Endothelial cell of hepatic sinusoid (primary cell): ENCODE measurements at regions not wholly inside any gene's neighbourhood (a gene's known extent, or its start where the extent isn't known, plus 50 kb on each side); places are given as distances from the start of the nearest gene placed in this dataset.

Experiments used
- in situ Hi-C: cut with HindIII; loops from 2 replicates; pipeline ENCODE4 v1.10.0; 2017; ENCODE audit warnings: low sequenced_read_pairs

DNA sequence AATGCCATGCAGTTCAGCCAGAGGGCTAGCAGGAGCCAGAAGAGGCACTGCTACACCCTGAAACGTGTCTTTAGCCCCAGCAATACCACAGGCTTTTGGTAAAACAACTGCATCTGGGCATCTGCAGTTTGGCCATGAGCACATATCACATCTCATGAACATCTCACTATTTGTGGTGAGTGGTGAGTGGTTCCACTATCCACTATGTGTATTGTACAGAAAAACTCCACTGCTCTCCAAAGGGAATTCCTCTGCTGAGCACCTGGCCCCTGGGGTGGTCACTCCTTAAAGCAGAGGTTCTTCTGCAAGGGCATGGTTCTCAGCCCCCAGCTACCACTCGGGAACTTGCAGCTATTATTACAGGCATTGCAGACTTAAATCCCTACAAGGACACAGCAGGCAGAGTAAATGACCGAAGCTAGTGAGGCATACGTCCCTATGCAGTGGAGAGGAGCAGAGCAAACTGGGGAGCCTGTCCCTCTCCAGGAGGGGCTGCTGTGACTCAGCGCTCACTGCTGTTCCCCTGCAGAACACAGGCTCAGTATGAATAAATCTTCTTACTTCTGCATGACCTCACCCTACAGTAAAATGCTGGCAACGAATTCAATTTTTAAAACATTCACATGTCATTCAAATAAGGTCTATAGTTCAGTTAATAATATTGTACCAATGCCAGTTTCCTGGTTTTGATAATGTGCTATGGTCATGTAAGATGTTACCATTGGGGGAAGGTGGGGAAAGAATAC lies 332.4 kb upstream of the ZNF507 start:
- in situ Hi-C loops: no loop called here

DNA sequence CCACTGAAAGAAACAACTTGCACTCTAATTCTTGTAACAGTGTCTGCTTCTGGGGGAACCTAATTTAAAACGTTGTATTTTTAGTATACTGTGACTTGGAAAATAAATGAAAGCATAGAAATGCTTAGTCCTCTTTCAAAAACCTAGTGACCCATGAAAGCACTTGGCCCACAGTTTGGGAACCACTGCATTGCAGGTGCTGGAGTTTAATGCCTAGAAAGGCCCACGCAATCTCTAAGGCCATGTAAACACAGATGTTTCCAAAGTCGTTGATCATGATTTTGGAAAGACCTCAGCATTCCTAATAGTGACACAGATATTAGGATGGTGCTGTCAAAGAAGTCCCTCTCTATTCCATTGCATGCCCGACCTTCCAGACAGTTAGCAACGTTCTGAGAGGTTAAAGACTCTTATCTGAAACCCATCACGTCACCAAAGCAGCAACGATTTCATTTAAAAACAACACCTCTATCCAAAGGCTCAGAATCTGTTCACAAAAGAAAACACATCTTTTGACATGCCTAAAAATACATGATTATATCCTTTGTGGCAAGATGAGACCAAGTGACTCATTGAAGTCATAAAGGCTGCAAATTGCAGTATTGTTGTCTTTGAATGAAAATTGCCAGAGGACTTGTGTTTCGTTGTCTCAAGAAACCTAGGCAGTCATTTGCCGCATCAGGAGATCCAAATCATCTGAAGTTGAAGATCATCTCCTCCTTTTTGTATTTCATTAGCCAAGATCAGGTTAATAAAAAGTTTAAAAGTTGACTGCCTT lies 328.0 kb upstream of the ZNF507 start:
- in situ Hi-C loops: no loop called here

DNA sequence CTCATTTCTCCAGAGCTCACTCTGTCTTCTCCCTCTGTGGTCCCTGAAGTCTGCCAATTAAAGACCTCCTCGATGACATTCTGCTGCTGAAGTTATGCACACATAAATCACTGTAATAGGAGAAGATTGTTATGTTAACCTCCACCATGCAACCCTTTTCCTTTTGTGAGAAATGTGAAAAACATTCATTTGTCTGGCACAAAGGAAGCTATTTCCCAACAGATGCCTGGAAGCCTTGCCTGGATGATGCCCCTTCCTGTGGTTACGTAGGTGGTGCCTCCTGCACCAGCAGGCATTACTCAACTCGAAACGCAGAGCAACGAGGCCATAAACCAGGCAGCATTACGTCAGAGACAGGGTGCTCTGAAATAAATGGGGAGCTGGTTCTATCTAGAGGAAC lies 327.4 kb upstream of the ZNF507 start:
- in situ Hi-C loops: no loop called here

DNA sequence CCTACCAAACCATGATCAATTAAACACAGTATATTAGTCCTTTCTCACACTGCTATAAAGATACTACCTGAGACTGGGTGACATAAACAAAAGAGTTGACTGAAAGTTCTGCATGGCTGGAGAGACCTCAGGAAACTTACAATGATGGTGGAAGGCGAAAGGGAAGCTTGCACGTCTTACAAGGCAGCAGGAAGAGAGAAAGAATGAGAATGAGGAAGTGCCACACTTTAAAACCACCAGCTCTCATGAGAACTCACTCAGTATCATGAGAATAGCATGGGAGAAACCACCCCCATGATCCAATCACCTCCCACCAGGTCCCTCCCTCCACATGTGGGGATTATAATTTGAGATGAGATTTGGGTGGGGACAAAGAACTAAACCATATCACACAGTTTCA lies 324.9 kb upstream of the ZNF507 start:
- in situ Hi-C loops: no loop called here

DNA sequence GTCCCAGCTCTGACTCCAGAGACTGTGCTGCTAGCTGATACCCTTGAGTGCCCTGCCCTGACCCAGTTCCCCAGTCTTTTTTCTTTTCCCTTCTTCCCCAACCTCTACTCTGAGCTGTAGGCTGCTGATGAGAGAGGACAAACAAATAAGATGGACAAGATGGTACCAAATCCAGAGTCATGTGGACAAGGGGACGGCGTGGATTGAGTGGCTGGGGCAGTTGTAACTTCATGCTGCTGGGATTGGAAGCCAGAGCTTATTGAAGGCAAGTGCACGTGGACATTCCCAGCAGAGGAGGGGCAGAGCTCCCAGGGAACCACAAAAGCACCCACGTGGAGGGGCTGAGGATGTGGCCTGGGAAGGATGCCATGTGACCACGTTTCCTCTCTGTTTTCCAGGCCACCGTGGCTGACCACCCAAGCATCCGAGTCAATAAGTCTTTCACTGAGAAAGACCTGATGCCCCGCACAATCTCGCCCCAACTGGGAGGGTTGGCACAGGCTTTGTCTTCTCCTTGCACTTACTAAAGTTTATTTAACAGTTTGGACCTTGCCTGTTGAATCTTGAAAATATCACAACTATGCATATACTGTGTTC lies 323.3 kb upstream of the ZNF507 start:
- in situ Hi-C loops: no loop called here

DNA sequence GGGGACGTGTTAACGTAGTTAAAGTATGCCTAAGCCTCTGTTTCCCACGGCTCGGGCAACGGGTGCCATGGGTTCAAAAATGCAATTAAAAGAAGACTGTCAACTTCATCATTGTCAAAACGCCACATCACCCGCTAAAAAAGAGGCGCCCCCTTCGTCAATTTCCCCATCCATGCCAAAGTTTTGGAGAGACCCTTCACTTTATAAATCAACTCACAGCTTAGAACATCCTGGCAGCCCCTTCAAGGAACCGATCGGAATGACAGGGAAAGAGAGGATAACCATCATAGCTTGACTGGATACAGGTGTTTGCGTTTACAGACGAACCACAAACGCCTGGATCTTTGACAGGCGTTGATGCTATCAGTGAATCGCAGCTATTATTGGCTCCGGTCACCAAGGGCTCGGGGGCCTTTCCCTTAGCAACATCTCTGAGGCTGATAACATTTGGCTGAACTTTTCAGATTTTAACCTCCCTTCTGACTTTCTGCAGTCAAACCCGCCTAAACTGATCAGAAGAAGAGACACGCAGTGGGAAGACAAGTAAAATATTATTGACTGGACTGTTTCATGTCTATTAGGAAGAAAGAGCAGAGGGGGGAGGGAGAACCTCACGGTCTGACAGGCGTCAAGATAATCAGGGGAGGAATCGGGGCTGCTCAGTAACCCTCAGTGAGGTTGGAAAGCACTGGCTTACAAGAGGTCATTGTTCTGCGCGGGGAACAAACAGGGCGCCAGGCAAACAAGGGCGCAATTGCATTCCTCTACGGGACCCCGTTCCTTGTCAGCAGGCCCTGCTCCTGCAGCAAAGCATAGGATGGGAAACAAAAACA lies 322.5 kb upstream of the ZNF507 start:
- in situ Hi-C loops: no loop called here

- in situ Hi-C loops: no loop called here
Measured at GRCh38 chr19:32023564-32023832, 321.9 kb upstream of the ZNF507 start.

DNA sequence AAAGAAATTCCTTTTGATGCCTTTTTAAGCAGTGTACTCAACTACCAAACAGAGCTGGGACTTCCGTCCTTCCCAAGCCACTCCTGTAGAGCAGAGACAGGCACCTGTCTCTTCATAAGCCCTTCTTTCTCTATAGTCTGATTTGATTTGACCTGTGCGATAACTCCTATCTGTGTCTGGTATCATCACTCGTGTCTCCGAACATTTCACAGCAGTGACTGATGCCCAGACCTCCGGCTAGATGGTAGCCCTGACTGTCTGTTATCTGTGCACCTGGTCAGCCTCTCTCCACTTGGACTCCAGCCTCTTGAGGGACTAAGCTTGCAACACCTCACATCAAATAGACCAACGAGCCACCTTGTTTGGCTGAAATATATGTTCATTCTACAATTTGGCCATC lies 316.2 kb upstream of the ZNF507 start:
- in situ Hi-C loops: no loop called here

DNA sequence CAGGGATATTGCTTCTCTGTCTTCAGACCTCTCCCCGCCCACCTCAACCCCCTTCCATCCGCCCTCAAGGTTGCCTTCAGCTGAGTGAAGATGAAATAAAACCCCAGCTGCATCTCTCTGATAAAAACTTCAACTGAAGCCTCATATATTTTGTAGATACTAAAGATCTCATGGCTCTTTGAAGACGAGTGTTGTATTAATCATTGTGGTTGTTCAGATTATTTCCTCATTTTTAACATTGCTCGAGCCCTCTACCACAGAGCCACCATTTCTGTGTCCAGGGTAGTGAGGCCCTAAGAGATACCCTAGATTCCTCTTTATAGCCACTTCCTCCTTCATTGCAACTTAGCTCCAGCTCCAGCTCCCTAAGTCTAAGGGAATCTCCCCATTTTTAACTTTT lies 312.8 kb upstream of the ZNF507 start:
- in situ Hi-C loops: no loop called here

- in situ Hi-C loops: no loop called here
Measured at GRCh38 chr19:32035626-32036025, 309.8 kb upstream of the ZNF507 start.

DNA sequence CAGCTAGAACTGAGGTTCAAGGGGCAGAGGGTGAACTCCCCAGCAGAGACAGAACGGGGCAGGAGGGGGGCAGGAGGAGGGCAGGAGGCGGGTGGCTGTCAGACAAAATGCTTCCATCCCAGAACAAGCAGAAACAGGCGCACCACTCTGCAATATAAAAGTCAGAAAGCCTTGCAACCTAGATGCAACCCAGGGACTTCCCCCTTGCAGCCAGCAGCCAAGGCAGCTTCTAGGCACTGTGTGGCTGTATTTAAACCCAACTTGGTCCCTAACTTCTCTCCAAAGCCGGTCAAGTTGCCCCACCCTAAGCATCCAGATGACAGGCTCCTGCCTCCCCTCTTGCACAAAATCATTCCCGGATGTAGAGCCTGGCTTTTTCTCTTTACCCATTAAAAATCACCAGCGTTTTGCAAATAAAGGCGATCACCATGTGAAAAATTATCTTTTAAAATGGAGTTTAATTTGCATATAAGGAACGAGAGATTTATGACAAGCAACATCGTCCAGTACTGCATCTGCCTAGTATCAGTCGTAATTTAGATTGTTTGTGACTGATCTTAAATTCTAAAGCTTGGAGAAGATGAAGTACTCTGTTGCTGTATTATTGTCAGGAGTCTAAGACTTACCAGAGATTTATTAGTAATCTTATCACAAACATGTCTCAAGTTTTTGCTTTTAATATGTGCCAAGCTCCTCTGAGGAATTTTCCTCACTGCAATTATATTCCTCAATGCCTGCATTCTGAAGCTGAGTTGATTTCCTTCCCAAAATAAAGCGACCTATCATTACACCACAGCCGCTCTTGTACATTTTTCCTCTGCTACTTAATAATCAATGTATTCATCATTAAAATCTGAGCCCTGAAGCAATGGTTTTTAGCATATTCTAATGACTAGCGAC lies 307.1 kb upstream of the ZNF507 start:
- in situ Hi-C loops: no loop called here

- in situ Hi-C loops: no loop called here
Measured at GRCh38 chr19:32038961-32039360, 306.4 kb upstream of the ZNF507 start.

- in situ Hi-C loops: no loop called here
Measured at GRCh38 chr19:32039440-32039839, 306.0 kb upstream of the ZNF507 start.

- in situ Hi-C loops: no loop called here
Measured at GRCh38 chr19:32040236-32040635, 305.2 kb upstream of the ZNF507 start.

DNA sequence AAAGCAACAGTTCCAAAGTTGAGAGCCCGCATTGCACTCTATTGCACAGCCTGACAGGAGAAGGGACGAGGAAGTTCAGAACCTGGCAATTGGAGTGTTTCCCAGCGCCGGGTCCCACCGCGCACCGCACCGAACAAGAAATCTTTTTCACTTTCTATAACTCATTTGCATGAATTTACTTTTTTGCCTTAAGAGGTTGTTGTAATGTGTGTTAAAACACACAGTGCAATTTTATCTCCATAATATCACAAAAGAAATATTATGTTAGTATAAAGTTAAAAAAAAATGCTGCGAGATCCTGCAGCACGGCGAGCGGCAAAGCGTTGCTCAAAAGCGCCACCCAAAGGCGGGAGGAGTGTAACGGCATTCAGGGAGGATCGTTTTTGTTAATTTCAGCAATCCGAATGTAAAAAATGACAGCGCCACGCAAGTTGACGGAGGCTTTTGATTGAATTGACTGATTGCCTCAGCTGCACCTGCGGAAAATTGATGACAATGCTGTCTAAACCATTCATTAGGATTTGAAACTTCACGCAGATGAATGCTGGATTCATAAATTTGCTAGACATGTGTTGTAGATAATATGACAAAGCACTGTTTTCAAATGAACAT lies 303.6 kb upstream of the ZNF507 start:
- in situ Hi-C loops: no loop called here

DNA sequence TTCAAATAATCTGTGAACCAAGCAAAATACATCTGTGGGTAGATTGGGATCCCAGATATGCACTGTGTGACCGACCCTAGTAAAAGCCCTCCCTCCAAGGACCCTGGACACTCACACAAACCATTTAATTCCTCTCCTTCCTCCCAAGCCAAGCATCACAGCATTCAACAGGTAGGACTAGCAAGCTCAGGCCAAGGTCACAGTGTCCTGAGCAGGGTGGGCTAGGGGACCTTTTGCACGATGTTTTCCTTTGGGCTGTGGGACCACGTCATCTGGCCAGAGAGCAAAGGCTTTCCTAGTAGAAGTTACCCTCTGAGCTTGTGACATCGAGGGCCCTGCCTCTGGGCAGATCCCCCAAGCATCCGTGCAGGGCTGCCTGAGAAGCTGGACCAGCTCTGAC lies 297.6 kb upstream of the ZNF507 start:
- in situ Hi-C loops: no loop called here

- in situ Hi-C loops: no loop called here
Measured at GRCh38 chr19:32053376-32053775, 292.0 kb upstream of the ZNF507 start.

GRCh38 chr19:32053861-32054260 lies 291.5 kb upstream of the ZNF507 start:
- in situ Hi-C loops: no loop called here

GRCh38 chr19:32058131-32058530 lies 287.3 kb upstream of the ZNF507 start:
- in situ Hi-C loops: no loop called here

DNA sequence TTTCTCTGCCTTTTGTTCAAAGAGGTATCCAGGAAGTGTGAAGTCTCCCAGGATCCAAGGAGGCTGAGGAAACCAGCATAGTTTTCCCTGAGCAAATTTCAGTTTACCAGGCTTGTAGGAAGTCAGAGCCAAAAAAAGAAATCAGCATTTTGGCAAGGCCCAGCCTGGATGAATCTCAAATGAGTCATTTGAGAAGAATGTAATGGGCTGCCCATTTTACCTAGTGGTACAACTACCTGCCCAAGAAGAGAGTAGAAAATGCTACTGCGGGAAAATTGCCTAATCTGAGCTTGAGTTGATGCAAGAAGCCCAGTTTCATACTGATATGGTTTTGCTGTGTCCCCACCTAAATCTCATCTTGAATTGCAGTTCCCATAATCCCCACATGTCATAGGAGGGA lies 284.1 kb upstream of the ZNF507 start:
- in situ Hi-C loops: no loop called here
